HT-29 (cell line): ENCODE measurements at regions not wholly inside any gene's neighbourhood (a gene's known extent, or its start where the extent isn't known, plus 50 kb on each side); places are given as distances from the start of the nearest gene placed in this dataset.

Experiments
- DNase-seq: peaks from one replicate; pipeline ENCODE4 v3.0.0-alpha.2; 2015; ENCODE audit warnings: low spot score

GRCh38 chr6:168968801-168969200, 284.8 kb downstream of the THBS2 start:
- DNase-seq, result no peak

DNA sequence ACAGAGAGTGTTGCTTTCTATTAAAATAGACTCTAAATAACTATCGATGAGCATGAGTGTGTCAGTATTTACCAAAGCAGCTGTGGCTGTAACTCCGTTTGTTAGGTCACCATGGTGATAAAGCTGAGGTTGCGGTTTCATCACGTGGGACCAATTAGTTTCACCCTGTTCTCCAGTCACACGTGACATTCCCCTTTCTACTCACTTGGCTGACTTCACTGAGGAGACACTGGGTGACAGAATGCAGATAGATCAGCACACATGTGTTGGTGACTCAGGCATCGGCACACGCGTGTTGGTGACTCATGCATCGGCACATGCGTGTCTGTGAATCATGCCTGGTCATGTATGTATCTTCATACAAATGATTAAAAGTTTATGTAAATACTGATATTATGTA, 285.4 kb downstream of the THBS2 start:
- DNase-seq, result peak; percentile 81

GRCh38 chr6:168967281-168967925, 286.2 kb downstream of the THBS2 start:
- no peak for DNase-seq

DNA sequence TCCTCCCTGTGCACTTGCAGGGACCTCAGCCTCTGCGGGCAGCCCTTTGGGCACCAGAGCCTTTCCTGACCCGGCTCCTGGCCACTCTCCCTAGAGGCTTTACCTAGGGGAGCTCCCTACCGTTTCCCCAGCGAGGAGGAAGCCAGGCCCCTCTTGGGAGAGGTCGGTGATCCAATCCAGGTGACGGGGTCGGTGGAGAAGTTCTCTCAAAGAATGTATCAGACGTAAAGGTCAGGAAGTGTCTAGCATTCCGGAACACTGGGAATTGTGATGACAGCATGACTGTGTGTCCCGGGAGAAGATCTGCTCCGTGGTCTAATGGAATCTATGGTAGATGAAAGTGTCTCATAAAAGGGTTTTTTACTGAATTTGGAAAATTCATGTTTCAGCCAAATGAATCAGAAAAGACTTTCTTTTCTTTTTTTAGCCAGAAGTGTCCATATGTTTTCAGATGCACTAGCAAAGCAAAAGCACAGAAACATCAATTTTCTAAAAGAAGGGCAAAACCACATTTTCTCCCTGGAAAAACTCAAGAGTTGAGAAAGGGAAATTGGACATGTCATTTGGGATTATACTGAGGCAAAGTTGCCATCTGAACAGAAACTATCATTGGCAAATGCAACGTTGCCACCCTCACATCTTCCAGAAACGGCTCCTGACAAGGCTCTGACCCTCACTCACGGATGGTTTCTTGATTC, 289.4 kb downstream of the THBS2 start:
- no peak for DNase-seq

DNA sequence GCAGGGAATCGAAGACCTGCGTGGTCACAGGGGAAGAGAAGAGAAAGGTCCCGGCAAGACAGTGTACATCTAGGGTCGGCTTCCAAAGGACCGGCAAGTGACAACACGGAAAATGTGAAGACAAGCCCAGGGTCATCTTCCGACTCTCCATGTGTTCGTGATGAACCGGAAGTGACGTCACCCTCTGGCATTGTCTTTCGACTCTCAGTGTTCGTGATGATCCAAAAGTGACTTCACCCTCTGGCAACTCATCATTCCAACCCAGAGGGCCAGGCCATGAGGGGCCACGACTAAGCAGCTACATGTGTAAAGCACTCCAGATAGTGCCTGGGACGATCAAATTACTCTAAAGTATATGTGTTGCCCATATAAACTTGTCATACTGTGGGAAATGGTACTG, 290.8 kb downstream of the THBS2 start:
- no peak for DNase-seq

DNA sequence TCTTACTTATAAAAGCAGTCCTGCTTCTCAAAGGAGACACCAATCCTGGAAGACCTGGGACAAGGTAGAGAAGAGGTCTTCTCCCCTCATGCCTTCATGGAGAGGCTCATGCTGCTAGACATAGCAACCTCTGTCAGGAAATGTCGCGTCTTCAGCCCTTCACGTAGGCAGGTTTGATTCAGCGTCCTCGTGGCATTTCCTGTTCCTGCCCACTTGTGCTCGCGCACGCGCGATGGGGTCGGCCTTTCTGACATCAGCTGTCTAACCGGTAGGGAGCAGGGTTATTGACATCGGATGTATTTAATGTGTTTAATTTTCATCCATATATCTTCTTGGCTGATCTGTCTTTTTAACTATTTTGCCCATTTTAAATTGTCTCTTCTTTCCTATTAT, 292.4 kb downstream of the THBS2 start:
- no peak for DNase-seq

GRCh38 chr6:168960551-168961263, 292.9 kb downstream of the THBS2 start:
- DNase-seq, result no peak

DNA sequence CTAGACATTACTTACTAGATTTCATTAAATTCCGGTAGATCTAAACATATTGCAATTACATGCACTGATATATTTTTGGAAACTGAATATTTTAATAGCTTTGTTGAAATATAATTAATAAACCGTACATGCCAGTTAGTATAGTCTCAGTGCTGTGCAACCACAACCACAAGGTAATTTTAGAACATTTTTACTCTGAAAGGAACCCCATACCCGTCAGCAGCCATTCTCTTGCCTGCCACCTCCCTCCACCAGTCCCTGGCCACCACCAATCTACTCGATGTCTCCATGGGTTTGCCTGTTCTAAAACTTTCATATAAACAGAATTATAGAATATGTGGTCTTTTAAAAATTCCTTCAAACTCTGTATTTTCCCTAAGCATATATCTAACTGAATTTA, 293.9 kb downstream of the THBS2 start:
- DNase-seq, result no peak

DNA sequence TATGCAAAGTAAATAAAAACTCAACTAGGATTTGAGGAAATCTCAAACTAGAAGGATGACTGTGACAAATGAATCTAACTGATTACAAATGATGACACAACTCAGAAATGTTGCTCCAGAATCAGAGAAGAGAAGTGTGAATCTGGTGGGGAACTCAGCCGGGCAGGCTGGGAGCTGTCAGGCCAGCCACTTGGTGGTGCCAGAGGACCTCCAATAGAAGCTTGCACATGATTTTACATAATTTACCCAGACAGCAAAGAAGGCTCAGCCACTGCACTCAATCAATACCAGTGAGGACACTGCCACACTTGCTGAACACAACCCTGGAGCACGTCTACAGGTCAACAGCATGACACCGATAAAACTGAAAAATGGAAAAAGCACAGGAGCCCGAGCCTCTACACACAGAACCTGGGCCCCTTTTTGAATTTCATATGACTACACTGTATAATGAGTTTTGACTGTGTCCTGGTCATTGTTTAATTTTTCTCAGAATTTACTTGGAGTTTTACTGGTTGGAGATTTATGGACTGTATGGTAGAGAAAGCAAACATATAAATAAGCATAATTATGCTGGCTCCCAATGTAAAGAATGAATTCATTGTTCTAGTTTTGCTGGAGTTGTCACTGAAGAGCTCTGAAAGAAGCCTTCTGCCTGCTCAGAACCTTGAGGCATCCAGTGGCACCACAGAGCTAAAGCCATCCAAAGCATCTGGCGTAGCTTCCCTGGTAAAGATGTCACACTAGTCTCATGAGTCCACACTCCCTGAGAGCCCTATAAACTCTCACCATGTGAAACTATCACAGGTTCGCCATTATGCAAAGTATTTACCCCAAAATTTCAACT, 296.5 kb downstream of the THBS2 start:
- peak; percentile 66 for DNase-seq

- no peak for DNase-seq
Measured at GRCh38 chr6:168956141-168956838, 297.4 kb downstream of the THBS2 start.

DNA sequence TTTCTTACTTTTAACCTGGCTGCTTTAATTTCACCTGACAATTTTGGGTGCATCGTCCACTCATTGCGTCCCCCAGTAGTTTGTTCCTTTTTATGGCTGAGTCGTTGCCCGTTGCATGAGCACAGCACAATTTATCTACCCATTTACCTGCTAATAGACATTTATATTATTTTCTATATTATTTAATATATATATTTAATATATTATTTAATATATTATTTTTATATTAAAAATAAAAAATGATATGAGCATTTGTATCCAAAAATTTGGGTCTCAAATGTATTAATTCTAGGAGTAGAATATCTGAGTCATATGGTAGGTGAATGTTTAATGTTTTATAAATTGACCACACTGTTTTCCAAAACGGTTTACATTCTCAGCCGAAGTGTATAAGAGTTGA, 300.2 kb downstream of the THBS2 start:
- no peak for DNase-seq

- no peak for DNase-seq
Measured at GRCh38 chr6:168951217-168951616, 302.4 kb downstream of the THBS2 start.

DNA sequence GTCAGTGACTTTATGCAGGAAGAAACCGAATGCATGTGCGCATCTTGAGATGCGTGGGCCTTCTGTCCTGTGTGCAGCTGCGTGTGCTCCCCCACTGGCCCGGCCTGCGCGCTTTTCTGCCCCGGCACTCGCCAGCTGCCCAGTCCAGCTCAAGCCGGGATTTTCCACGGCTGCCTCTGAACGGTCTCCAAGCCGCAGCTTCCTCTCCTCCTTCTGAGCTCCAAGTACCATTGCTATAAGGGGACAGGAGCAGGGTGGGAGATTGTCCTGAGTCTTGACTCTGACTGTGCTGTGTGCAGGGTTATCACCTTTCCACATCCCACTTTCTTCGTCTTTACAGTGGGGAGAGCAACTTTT, 302.8 kb downstream of the THBS2 start:
- no peak for DNase-seq

- no peak for DNase-seq
Measured at GRCh38 chr6:168949981-168950857, 303.4 kb downstream of the THBS2 start.

GRCh38 chr6:168948990-168949531, 304.6 kb downstream of the THBS2 start:
- DNase-seq, result no peak

GRCh38 chr6:168948002-168948401, 305.6 kb downstream of the THBS2 start:
- DNase-seq, result no peak

DNA sequence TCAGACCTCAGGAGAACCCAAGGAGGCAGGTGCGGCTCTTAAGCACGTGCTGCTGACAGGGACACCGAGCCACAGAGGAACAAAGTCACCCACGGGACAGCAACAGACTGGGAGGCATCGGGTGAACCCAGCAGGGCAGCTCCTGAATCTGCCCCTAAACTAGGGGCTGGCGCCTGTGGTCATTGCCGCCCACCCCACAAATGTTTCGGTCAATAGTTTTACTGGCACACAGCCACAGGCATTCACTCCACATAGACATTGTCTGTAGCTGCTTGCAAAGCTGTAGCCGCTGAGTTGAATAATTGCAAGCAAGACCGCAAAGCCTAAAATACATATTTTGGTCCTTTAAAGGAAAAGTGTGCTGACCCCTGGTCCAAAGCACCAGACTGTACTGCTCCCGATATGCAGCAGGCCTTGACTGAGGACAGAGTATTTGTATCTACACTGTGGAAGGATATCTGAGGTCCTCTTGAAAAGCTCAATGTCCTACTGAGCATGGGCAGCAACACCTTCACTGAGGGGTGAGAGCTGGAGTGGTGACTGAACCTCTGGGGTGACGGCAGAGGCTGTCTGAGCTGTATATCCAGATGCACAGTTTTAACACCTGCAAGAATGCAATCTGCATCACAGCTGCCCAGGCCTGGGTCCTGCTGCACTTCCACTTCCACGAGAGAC, 310.3 kb downstream of the THBS2 start:
- no peak for DNase-seq

DNA sequence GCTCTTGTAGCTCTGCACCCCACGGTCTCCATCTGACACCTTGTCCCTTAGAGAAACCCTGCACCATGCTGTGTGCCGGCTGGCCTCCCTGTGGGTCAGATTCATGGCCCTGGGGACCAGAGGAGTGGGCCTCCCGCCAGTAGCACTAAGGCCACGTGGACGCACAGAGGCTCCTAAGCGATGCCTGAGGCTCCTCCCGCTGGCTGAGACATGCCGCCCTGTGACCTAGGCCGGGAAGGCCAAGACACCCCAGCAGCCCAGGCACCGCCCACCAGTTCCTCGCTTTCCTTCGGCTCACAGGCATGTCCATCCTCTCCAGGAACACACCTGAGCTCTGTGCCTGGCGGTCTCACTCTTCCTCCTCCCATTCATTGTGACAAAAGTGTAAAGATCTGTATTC, 311.0 kb downstream of the THBS2 start:
- DNase-seq, result no peak

DNA sequence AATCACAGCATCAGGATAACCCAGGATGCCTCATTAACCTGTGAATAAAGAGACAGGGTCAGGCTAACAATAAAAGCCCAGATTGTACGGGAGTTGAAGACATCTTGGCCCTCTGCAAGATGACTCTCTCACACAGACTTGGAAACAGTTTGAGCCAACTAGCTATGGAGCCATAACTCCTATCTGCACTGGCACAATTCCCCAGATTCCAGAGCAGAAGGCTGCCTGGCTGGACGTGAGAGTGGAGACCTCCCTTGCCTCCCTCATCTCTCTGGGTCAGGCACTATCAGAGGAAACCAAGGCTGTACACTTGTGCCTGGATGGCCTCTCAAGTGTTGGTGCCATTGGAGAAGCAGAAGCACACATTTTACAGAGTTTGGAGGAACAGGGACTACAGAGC, 312.6 kb downstream of the THBS2 start:
- DNase-seq, result no peak

GRCh38 chr6:168939796-168940195, 313.9 kb downstream of the THBS2 start:
- DNase-seq, result no peak
